ENCODE measurements at regions not wholly inside any gene's neighbourhood (a gene's known extent, or its start where the extent isn't known, plus 50 kb on each side); places are given as distances from the start of the nearest gene placed in this dataset.

DNA sequence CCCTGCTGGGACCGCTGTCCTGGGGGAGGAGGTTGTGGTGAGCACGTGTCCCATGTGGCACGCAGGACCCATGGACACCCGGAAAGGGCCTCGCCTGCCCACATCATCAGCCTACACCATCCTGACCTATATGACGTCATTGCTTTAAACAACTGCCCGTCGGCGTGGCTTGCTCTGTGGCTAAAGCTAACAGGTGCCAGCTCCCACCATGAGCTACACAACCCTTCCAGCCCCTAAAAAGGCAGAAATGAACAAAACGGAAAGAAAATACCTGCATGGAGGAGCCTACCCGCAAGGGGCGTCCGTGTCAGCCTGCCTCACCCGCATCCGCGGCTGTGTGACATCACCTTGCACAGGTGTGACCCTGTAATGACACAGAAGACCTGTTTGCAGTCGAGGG lies 481.8 kb downstream of the BRD1 start:
- TF ChIP-seq, protein P1, sequence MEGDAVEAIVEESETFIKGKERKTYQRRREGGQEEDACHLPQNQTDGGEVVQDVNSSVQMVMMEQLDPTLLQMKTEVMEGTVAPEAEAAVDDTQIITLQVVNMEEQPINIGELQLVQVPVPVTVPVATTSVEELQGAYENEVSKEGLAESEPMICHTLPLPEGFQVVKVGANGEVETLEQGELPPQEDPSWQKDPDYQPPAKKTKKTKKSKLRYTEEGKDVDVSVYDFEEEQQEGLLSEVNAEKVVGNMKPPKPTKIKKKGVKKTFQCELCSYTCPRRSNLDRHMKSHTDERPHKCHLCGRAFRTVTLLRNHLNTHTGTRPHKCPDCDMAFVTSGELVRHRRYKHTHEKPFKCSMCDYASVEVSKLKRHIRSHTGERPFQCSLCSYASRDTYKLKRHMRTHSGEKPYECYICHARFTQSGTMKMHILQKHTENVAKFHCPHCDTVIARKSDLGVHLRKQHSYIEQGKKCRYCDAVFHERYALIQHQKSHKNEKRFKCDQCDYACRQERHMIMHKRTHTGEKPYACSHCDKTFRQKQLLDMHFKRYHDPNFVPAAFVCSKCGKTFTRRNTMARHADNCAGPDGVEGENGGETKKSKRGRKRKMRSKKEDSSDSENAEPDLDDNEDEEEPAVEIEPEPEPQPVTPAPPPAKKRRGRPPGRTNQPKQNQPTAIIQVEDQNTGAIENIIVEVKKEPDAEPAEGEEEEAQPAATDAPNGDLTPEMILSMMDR (IDR thresholded peaks at IDR 0.05; ENCODE audit: insufficient read depth, low read length), result no peak
- no peak for TF ChIP-seq POLR2AphosphoS5 (IDR thresholded peaks at IDR 0.05; ENCODE audit: low read depth)

All from HL-60 (cell line).